PC-9 (cell line): ENCODE measurements at regions not wholly inside any gene's neighbourhood (a gene's known extent, or its start where the extent isn't known, plus 50 kb on each side); places are given as distances from the start of the nearest gene placed in this dataset.

ENCODE experiments used
- BruUV-seq: library from RNA; stranded (reverse); fragments of 400-500 nt; replicated peaks from 2 replicates; lab custom pipeline; 2021; lab: Mats Ljungman, UMichigan
- CTCF ChIA-PET: fragments of 300-600 bp; sonication (Branson Sonifier 250); formaldehyde crosslinking; loops from one replicate; lab custom pipeline; 2022; ENCODE audit warnings: antibody characterized with exemption; lab: Charles Lee
- POLR2A ChIA-PET: fragments of 300-600 bp; sonication (Branson Sonifier 250); formaldehyde crosslinking; loops from one replicate; lab custom pipeline; 2022; ENCODE audit warnings: antibody characterized with exemption; ENCODE audit not compliant: unreplicated experiment; lab: Charles Lee
- DNase-seq, 2 experiments: peaks; one replicate each; pipeline versions ENCODE4 v3.0.0 to v3.0.0-alpha.2; 2015 to 2022; ENCODE audit warnings: mixed read lengths in 1 of 2
- H2AFZ ChIP-seq: fragments of 200-600 bp; sonication (generic); 2 replicates; pipeline ENCODE4 v1.8.1; 2017; ENCODE audit warnings: antibody characterized with exemption
- H3F3A ChIP-seq: fragments of 200-600 bp; sonication (generic); 2 replicates; pipeline ENCODE4 v1.8.1; 2017; ENCODE audit warnings: antibody characterized with exemption, mild to moderate bottlenecking, low read depth; ENCODE audit not compliant: insufficient read depth
- H3K27ac ChIP-seq: fragments of 200-600 bp; sonication (generic); 2 replicates; pipeline ENCODE4 v1.6.1; 2016; ENCODE audit warnings: mixed run types
- H3K27me3 ChIP-seq: fragments of 200-600 bp; sonication (generic); 2 replicates; pipeline ENCODE4 v1.6.1; 2016; ENCODE audit warnings: low read depth, mixed run types; ENCODE audit not compliant: insufficient read depth
- H3K36me3 ChIP-seq: fragments of 200-600 bp; sonication (generic); 2 replicates; pipeline ENCODE4 v1.6.1; 2016; ENCODE audit warnings: low read depth, mixed run types
- H3K4me1 ChIP-seq: fragments of 200-600 bp; sonication (generic); replicated peaks from 2 replicates; pipeline ENCODE4 v1.6.1; 2016; ENCODE audit warnings: mixed run types; ENCODE audit not compliant: insufficient read depth
- H3K4me2 ChIP-seq: fragments of 200-600 bp; sonication (generic); 2 replicates; pipeline ENCODE4 v1.6.1; 2017; ENCODE audit warnings: mixed run types
- H3K4me3 ChIP-seq: fragments of 200-600 bp; sonication (generic); 2 replicates; pipeline ENCODE4 v1.6.1; 2016; ENCODE audit warnings: mixed run types
- H3K79me2 ChIP-seq: fragments of 200-600 bp; sonication (generic); 2 replicates; pipeline ENCODE4 v1.6.1; 2017; ENCODE audit warnings: low read depth, mixed run types
- H3K9me2 ChIP-seq: fragments of 200-600 bp; sonication (generic); 2 replicates; pipeline ENCODE4 v1.8.1; 2017; ENCODE audit warnings: mild to moderate bottlenecking; ENCODE audit not compliant: insufficient read depth
- H3K9me3 ChIP-seq: fragments of 200-600 bp; sonication (generic); 2 replicates; pipeline ENCODE4 v1.8.1; 2016; ENCODE audit warnings: low read depth; ENCODE audit not compliant: insufficient read depth
- H4K20me1 ChIP-seq: fragments of 200-600 bp; sonication (generic); 2 replicates; pipeline ENCODE4 v1.8.1; 2017; ENCODE audit not compliant: insufficient read depth
- EZH2 ChIP-seq: fragments of 200-600 bp; sonication (generic); IDR thresholded peaks from 2 replicates; pipeline ENCODE4 v1.8.0; 2017; ENCODE audit warnings: antibody characterized with exemption, low read depth
- intact Hi-C: fragments of 100-400 bp; cut with micrococcal nuclease; formaldehyde crosslinking; loops from one replicate; pipeline ENCODE4 v1.10.0; 2022; ENCODE audit not compliant: unreplicated experiment
- TF ChIP-seq, protein P1 (sequence below): fragments of 200-600 bp; sonication (generic); conservative IDR thresholded peaks from 2 replicates; pipeline ENCODE4 v1.6.1; 2017; ENCODE audit warnings: mixed run types, antibody characterized with exemption, mild to moderate bottlenecking, moderate library complexity

DNA sequence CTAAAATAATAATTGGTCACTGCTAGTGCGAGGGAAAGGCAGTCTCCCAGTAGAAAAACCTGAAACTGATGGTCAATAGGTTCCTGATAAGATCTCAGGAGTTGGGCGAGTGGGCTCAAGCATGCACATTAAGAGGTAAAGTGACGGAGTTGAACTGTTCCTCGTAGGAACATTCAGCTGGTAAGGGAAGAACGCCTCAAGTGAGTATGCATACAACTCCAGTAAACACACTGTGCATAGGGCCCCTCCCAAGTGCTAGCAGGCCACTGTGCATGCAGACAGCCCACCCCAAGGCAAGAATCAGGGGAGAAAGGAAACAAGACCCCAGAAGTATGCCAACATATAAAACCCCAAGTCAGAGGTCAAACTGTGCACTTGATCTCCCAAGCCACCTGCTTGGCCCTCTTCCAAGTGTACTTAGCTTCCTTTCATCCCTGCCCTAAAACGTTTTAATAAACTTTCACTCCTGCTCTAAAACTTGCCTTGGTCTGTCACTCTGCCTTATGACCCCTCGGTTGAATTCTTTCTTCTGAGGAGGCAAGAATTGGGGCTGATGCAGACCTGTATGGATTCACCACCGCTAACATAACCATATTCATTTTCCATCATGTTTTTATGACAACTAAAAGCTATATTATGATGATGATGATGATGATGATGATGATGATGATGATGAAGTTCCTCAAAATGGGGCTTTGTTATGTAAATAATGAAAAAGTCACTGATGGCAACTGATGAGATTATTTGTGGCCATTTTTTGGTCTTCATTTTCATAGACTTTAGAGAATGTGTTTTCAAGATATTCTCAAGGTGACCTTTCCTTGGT lies 118.0 kb upstream of the RAB27B start:
- H3K79me2 ChIP-seq, result no peaks in the 10 kb centered on the region
- no peaks in the 10 kb centered on the region for H3F3A ChIP-seq
- ChIA-PET CTCF (no interaction called here), POLR2A (no interaction called here)
- H3K27ac ChIP-seq, result no peak overlapping the region
- no peaks in the 10 kb centered on the region for H3K27me3 ChIP-seq
- H2AFZ ChIP-seq, result no peak overlapping the region
- H3K36me3 ChIP-seq, result no peaks in the 10 kb centered on the region
- TF ChIP-seq, protein P1, sequence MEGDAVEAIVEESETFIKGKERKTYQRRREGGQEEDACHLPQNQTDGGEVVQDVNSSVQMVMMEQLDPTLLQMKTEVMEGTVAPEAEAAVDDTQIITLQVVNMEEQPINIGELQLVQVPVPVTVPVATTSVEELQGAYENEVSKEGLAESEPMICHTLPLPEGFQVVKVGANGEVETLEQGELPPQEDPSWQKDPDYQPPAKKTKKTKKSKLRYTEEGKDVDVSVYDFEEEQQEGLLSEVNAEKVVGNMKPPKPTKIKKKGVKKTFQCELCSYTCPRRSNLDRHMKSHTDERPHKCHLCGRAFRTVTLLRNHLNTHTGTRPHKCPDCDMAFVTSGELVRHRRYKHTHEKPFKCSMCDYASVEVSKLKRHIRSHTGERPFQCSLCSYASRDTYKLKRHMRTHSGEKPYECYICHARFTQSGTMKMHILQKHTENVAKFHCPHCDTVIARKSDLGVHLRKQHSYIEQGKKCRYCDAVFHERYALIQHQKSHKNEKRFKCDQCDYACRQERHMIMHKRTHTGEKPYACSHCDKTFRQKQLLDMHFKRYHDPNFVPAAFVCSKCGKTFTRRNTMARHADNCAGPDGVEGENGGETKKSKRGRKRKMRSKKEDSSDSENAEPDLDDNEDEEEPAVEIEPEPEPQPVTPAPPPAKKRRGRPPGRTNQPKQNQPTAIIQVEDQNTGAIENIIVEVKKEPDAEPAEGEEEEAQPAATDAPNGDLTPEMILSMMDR, result no peak
- no peak for TF ChIP-seq EZH2
- 0 out of 2 replicates have a peak, but pooled peaks cover 4% of the 10 kb centered on the region for H3K9me3 ChIP-seq
- no peak for DNase-seq
- H3K4me1 ChIP-seq, result peaks cover 13% of the 10 kb centered on the region
- intact Hi-C loops, result no loop called here
- H3K4me2 ChIP-seq, result no peak overlapping the region
- no TSS peak for BruUV-seq
- H3K9me2 ChIP-seq, result no peaks in the 10 kb centered on the region
- no peak overlapping the region for H3K4me3 ChIP-seq
- H4K20me1 ChIP-seq, result no peaks in the 10 kb centered on the region

DNA sequence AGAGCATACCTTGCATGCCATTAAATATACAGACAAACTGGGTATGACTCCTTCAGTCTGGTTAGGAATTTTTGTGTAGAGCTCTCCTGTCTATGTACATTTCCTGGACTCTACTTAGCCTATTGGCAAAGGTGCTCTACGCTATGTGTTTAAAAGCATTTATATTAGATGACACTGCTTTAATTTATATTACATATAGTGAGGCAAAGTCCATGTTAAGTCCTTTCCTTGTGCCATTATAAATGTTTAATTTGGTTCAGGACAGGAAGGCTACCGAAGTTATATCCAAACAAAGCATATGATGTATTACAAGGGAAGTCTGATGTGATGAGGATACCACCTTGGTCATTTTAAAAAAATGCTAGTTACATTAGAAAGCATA lies 117.4 kb upstream of the RAB27B start:
- no peak overlapping the region for H3K4me3 ChIP-seq
- no peak overlapping the region for H3K4me2 ChIP-seq
- TF ChIP-seq, protein P1, result no peak
- no peak overlapping the region for H3K27ac ChIP-seq
- peaks cover 13% of the 10 kb centered on the region for H3K4me1 ChIP-seq
- ChIA-PET CTCF (no interaction called here), POLR2A (no interaction called here)
- H3K36me3 ChIP-seq, result no peaks in the 10 kb centered on the region
- H3K9me3 ChIP-seq, result 0 out of 2 replicates have a peak, but pooled peaks cover 4% of the 10 kb centered on the region
- no peak for DNase-seq
- intact Hi-C loops, result no loop called here
- BruUV-seq, result no TSS peak
- no peaks in the 10 kb centered on the region for H3F3A ChIP-seq
- H2AFZ ChIP-seq, result no peak overlapping the region
- no peaks in the 10 kb centered on the region for H3K79me2 ChIP-seq
- H3K9me2 ChIP-seq, result no peaks in the 10 kb centered on the region
- no peaks in the 10 kb centered on the region for H3K27me3 ChIP-seq
- no peaks in the 10 kb centered on the region for H4K20me1 ChIP-seq

DNA sequence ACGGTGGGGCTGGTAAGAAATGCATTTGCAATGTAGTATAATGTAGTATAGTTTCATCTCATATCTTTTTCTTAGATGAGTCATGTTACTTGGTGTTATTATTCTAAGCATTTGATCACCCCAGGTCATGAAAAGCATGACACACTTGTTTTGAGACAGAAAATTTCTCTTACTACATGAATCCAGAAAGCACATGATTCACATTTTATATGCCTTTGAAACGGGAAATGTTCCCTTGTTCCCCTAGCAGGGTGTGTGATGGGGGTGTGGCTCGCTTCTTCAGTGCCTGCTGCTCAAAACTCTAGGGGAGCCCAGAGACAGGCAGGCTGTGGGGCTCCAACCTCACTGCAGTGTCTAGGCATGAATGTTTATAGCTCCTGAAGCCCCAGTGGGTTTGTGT lies 116.0 kb upstream of the RAB27B start:
- Histone ChIP-seq H3K79me2 (no peaks in the 10 kb centered on the region), H3K4me1 (peaks cover 13% of the 10 kb centered on the region), H3K27ac (peak overlapping the region; percentile 45), H4K20me1 (no peaks in the 10 kb centered on the region), H3K27me3 (no peaks in the 10 kb centered on the region), H3K9me2 (no peaks in the 10 kb centered on the region), H3K4me3 (no peak overlapping the region), H3K9me3 (no peaks in the 10 kb centered on the region), H3K36me3 (no peaks in the 10 kb centered on the region), H3F3A (no peaks in the 10 kb centered on the region), H3K4me2 (peak overlapping the region; percentile 30), H2AFZ (no peak overlapping the region)
- DNase-seq, result peak in 1 of 2 experiments; percentile 73
- POLR2A ChIA-PET, result no interaction called here
- intact Hi-C loops, result no loop called here
- no peak for TF ChIP-seq EZH2
- TF ChIP-seq, protein P1, result no peak
- no TSS peak for BruUV-seq
- CTCF ChIA-PET, result interaction anchor here (0.6 kb wide), 1 partner anchor 270 kb away, joined by 6 read pairs; no protein-coding TSS in a partner anchor
